ENCODE measurements at regions not wholly inside any gene's neighbourhood (a gene's known extent, or its start where the extent isn't known, plus 50 kb on each side); places are given as distances from the start of the nearest gene placed in this dataset.

DNA sequence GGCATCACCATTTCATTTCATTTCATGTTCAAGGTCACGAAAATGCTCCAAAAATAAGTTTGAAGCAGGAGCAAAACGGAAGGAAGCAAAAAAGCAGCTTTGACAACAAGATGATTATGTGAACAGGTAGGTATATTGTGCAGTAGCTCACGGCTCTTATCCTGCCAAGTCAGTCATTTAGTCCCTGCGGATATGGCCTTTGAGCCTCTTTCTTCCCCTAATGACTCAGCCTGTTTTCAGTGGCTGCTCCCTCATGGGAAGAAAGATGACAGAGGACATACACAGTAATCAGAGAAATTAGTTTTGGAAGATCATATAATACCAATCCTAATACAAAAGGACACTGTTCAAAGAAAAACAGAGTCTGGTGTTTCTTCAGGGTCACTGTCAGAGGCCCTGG lies 155.8 kb upstream of the GRAMD2B start:
- 47 to 57% (median 51%) methylated on average over 4 of the region's 4 CpGs for WGBS, 4 donors
- Histone ChIP-seq H3K27me3 (no peaks in the 10 kb centered on the region), H3K36me3 (replicated peaks in 1 of 2) (no peaks in the 10 kb centered on the region), H3K9me3 (replicated peaks in 1 of 3) (no peaks in the 10 kb centered on the region), H3K27ac (no peak overlapping the region), H3K4me1 (replicated peaks in 1 of 2) (no peaks in the 10 kb centered on the region), H3K4me3 (no peak overlapping the region)
- TF ChIP-seq, protein P1, sequence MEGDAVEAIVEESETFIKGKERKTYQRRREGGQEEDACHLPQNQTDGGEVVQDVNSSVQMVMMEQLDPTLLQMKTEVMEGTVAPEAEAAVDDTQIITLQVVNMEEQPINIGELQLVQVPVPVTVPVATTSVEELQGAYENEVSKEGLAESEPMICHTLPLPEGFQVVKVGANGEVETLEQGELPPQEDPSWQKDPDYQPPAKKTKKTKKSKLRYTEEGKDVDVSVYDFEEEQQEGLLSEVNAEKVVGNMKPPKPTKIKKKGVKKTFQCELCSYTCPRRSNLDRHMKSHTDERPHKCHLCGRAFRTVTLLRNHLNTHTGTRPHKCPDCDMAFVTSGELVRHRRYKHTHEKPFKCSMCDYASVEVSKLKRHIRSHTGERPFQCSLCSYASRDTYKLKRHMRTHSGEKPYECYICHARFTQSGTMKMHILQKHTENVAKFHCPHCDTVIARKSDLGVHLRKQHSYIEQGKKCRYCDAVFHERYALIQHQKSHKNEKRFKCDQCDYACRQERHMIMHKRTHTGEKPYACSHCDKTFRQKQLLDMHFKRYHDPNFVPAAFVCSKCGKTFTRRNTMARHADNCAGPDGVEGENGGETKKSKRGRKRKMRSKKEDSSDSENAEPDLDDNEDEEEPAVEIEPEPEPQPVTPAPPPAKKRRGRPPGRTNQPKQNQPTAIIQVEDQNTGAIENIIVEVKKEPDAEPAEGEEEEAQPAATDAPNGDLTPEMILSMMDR (IDR thresholded peaks at IDR 0.05) = no peak
- TF ChIP-seq POLR2A (IDR thresholded peaks at IDR 0.05) = no peak
- DNase-seq = no peak
- intact Hi-C loops (cut with DNase I) = no loop called here

DNA sequence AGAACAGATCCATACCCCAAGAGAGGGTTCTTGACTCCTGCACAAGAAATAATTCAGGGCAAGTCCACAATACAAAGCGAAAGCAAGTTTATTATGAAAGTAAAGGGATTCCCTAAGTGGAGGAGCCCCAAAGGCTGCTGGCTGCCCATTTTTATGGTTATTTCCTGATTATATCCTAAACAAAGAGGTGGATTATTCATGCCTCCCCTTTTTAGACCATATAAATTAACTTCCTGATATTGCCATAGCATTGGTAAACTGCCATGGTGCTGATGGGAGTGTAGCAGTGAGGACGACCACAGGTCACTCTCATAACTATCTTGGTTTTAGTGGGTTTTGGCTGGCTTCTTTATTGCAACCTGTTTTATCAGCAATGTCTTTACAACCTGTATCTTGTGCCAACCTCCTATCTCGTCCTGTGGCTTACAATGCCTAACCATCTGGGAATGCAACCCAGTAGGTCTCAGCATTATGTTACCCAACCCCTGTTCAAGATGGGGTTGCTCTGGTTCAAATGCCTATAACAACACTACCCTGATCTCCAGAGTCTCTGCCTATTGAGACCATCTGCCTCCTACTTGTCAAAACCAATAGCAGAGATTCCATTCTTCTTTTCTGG lies 154.4 kb upstream of the GRAMD2B start:
- intact Hi-C loops (cut with DNase I) = no loop called here
- 83 to 92% (median 87%) methylated on average over 3 of the region's 3 CpGs for WGBS, 4 donors
- Histone ChIP-seq H3K9me3 (replicated peaks in 1 of 3) (no peaks in the 10 kb centered on the region), H3K27me3 (no peaks in the 10 kb centered on the region), H3K36me3 (replicated peaks in 1 of 2) (no peaks in the 10 kb centered on the region), H3K4me3 (no peak overlapping the region), H3K27ac (no peak overlapping the region), H3K4me1 (replicated peaks in 1 of 2) (no peaks in the 10 kb centered on the region)
- TF ChIP-seq, protein P1 (IDR thresholded peaks at IDR 0.05) = no peak
- TF ChIP-seq POLR2A (IDR thresholded peaks at IDR 0.05) = no peak
- DNase-seq = no peak

DNA sequence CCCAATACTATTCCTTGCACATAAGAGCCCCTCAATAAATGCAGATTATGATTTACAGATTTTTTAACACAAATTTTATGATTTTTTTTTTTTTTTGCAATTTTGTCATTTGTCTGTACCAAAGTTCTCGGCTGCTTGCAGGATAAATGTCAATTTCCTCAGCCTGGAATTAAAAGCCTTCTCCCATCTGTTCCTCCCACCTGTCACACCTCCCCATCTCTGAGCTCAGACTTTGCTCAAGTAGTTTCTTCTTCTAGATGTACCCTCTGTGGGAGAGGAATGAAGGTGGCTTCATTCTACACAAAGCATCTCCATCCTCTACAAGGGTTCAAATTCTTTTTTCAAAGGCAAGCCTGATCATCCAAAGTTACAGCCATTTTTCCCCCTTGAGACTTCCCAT lies 153.7 kb upstream of the GRAMD2B start:
- H3K27me3 ChIP-seq = no peaks in the 10 kb centered on the region
- intact Hi-C loops (cut with DNase I) = no loop called here
- no peak overlapping the region for H3K4me3 ChIP-seq
- H3K4me1 ChIP-seq (replicated peaks in 1 of 2) = no peaks in the 10 kb centered on the region
- TF ChIP-seq POLR2A (IDR thresholded peaks at IDR 0.05) = no peak
- TF ChIP-seq, protein P1 (IDR thresholded peaks at IDR 0.05) = no peak
- H3K27ac ChIP-seq = no peak overlapping the region
- no peaks in the 10 kb centered on the region for H3K36me3 ChIP-seq (replicated peaks in 1 of 2)
- WGBS, 4 donors = 88 to 94% (median 91%) methylated on average over 1 of the region's 1 CpG
- no peaks in the 10 kb centered on the region for H3K9me3 ChIP-seq (replicated peaks in 1 of 3)
- DNase-seq = no peak

DNA sequence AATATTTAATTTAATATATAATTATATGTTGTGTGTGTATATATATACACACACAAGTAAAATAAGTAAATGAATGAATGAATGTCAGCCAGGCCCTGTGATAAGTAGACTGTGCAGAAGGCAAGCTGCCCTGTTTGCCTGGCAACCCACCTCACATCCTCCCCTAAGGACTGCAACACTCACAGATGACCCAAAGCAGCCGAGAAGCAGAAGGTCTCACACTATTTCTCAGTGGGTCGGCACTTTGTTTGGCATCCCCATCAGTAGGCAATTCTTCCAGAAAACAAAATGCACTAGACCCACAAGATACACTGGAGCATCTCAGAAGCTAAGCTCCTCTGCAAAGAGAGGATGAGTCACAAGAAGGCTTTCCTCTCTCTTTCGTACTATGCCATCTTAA lies 152.1 kb upstream of the GRAMD2B start:
- intact Hi-C loops (cut with DNase I) = no loop called here
- H3K4me3 ChIP-seq = no peak overlapping the region
- H3K27me3 ChIP-seq = no peaks in the 10 kb centered on the region
- 88 to 96% (median 91%) methylated on average over 3 of the region's 3 CpGs for WGBS, 4 donors
- H3K9me3 ChIP-seq (replicated peaks in 1 of 3) = no peaks in the 10 kb centered on the region
- no peak for TF ChIP-seq POLR2A (IDR thresholded peaks at IDR 0.05)
- TF ChIP-seq, protein P1 (IDR thresholded peaks at IDR 0.05) = no peak
- no peak for DNase-seq
- no peaks in the 10 kb centered on the region for H3K4me1 ChIP-seq (replicated peaks in 1 of 2)
- H3K27ac ChIP-seq = no peak overlapping the region
- H3K36me3 ChIP-seq (replicated peaks in 1 of 2) = no peaks in the 10 kb centered on the region
